Mammary epithelial cell (primary cell): ENCODE measurements at regions not wholly inside any gene's neighbourhood (a gene's known extent, or its start where the extent isn't known, plus 50 kb on each side); places are given as distances from the start of the nearest gene placed in this dataset.

Experiments
- EZH2 ChIP-seq: IDR thresholded peaks from 2 replicates; pipeline ENCODE4 v1.6.1; 2012; ENCODE audit warnings: low read length, inconsistent platforms, borderline replicate concordance
- TF ChIP-seq, protein P1 (sequence below), 2 donors: IDR thresholded peaks in 1 of 2; conservative IDR thresholded peaks in 1 of 2; 2 replicates each; pipeline ENCODE4 v1.5.1; 2011 to 2012; ENCODE audit warnings: inconsistent platforms in 2 of 2, low read length in 2 of 2, mild to moderate bottlenecking in 2 of 2, control low read depth in 1 of 2, low read depth in 1 of 2; ENCODE audit not compliant: insufficient read depth in 1 of 2; ENCODE audit errors: extremely low read depth in 1 of 2

DNA sequence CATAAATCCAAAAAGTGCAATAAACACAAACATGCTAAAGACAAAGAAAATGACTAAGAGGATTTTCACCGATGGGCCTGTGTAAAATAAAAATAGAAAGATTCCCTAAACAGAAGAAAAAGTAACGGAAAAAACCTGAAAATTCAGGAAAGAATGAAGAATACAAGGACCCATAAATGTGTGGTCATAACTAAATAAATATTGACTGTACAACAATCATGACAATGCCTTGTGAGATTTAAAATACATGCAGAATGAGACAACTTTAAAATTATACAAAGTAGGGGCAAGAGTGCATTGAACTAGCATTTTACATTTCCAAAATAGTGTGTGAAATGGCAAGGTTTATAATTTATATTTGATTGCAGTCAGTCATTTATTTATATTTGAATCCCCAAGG is 409.1 kb upstream of the ANKRD30A start:
- TF ChIP-seq, protein P1, sequence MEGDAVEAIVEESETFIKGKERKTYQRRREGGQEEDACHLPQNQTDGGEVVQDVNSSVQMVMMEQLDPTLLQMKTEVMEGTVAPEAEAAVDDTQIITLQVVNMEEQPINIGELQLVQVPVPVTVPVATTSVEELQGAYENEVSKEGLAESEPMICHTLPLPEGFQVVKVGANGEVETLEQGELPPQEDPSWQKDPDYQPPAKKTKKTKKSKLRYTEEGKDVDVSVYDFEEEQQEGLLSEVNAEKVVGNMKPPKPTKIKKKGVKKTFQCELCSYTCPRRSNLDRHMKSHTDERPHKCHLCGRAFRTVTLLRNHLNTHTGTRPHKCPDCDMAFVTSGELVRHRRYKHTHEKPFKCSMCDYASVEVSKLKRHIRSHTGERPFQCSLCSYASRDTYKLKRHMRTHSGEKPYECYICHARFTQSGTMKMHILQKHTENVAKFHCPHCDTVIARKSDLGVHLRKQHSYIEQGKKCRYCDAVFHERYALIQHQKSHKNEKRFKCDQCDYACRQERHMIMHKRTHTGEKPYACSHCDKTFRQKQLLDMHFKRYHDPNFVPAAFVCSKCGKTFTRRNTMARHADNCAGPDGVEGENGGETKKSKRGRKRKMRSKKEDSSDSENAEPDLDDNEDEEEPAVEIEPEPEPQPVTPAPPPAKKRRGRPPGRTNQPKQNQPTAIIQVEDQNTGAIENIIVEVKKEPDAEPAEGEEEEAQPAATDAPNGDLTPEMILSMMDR (conservative IDR thresholded peaks at IDR 0.05 in 1 of 2, IDR thresholded peaks at IDR 0.05 in 1 of 2; ENCODE audit: extremely low read depth in 1 of 2, insufficient read depth in 1 of 2, low read depth in 1 of 2, low read length in 2 of 2): no peak
- no peak for TF ChIP-seq EZH2
